Kidney epithelial cell (primary cell): ENCODE measurements at regions not wholly inside any gene's neighbourhood (a gene's known extent, or its start where the extent isn't known, plus 50 kb on each side); places are given as distances from the start of the nearest gene placed in this dataset.
"Not testable (repeated sequence)": the region's sequence is repeated elsewhere in the genome, so short reads cannot be mapped to it uniquely, and the experiment has no call there.

Source experiments
- DNase-seq: peaks from one replicate; pipeline ENCODE4 v3.0.0-alpha.2; 2010; ENCODE audit warnings: low read depth
- H3K27me3 ChIP-seq: 2 replicates; pipeline ENCODE4 v1.6.0; 2011; ENCODE audit warnings: low read length; ENCODE audit not compliant: control insufficient read depth, insufficient read depth
- H3K36me3 ChIP-seq: 2 replicates; pipeline ENCODE4 v1.5.1; 2011; ENCODE audit warnings: low read length; ENCODE audit not compliant: control insufficient read depth, insufficient read depth
- H3K4me3 ChIP-seq: 2 replicates; pipeline ENCODE4 v1.5.1; 2011; ENCODE audit warnings: low read depth, mild to moderate bottlenecking, control low read depth, low read length
- TF ChIP-seq, protein P1 (sequence below): IDR thresholded peaks from 2 replicates; pipeline ENCODE4 v1.5.1; 2011; ENCODE audit warnings: mild to moderate bottlenecking, moderate library complexity, low read length, control low read depth, inconsistent platforms; ENCODE audit not compliant: insufficient read depth, poor library complexity, severe bottlenecking

GRCh38 chr6:147691446-147691845 lies 183.0 kb downstream of the SAMD5 start:
- no peaks in the 10 kb centered on the region for H3K27me3 ChIP-seq
- DNase-seq = no peak
- H3K4me3 ChIP-seq = no peak overlapping the region
- TF ChIP-seq, protein P1, sequence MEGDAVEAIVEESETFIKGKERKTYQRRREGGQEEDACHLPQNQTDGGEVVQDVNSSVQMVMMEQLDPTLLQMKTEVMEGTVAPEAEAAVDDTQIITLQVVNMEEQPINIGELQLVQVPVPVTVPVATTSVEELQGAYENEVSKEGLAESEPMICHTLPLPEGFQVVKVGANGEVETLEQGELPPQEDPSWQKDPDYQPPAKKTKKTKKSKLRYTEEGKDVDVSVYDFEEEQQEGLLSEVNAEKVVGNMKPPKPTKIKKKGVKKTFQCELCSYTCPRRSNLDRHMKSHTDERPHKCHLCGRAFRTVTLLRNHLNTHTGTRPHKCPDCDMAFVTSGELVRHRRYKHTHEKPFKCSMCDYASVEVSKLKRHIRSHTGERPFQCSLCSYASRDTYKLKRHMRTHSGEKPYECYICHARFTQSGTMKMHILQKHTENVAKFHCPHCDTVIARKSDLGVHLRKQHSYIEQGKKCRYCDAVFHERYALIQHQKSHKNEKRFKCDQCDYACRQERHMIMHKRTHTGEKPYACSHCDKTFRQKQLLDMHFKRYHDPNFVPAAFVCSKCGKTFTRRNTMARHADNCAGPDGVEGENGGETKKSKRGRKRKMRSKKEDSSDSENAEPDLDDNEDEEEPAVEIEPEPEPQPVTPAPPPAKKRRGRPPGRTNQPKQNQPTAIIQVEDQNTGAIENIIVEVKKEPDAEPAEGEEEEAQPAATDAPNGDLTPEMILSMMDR = no peak
- no peaks in the 10 kb centered on the region for H3K36me3 ChIP-seq

- Histone ChIP-seq H3K4me3 (no peak overlapping the region), H3K27me3 (no peaks in the 10 kb centered on the region), H3K36me3 (no peaks in the 10 kb centered on the region)
- DNase-seq = no peak
- TF ChIP-seq, protein P1 = no peak
Observed at GRCh38 chr6:147693181-147693580, 184.7 kb downstream of the SAMD5 start.

DNA sequence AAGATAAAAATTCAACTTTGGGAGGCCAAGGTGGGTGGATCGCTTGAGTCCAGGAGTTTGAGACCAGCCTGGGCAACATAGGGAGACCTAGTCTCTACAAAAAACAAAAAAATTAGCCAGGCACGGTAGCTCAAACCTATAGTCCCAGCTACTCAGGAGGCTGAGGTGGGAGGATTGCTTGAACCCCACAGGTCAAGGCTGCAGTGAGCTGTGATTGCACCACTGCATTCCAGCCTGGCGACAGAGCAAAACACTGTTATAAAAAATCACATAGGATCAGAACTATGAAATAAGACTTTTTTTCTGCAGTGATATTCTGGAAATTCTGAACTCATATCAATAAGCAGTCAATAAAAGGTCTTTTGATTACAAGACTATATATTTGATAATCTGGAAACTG lies 186.1 kb downstream of the SAMD5 start:
- not testable (repeated sequence) for H3K27me3 ChIP-seq, DNase-seq, H3K36me3 ChIP-seq, H3K4me3 ChIP-seq

- TF ChIP-seq, protein P1 = no peak
- Histone ChIP-seq H3K27me3 (no peaks in the 10 kb centered on the region), H3K4me3 (no peak overlapping the region), H3K36me3 (no peaks in the 10 kb centered on the region)
- no peak for DNase-seq
Observed at GRCh38 chr6:147695819-147696218, 187.3 kb downstream of the SAMD5 start.

GRCh38 chr6:147699140-147699539 lies 190.7 kb downstream of the SAMD5 start:
- TF ChIP-seq, protein P1 = no peak
- DNase-seq = no peak
- H3K36me3 ChIP-seq = no peaks in the 10 kb centered on the region
- no peaks in the 10 kb centered on the region for H3K27me3 ChIP-seq
- H3K4me3 ChIP-seq = no peak overlapping the region

GRCh38 chr6:147699637-147700036 lies 191.1 kb downstream of the SAMD5 start:
- no peak overlapping the region for H3K4me3 ChIP-seq
- TF ChIP-seq, protein P1 = no peak
- DNase-seq = peak; percentile 41
- H3K36me3 ChIP-seq = no peaks in the 10 kb centered on the region
- no peaks in the 10 kb centered on the region for H3K27me3 ChIP-seq
